Stimulated activated CD8-positive, alpha-beta memory T cell treated with anti-CD3 and anti-CD28 coated beads, Interleukin-12 subunit alpha, Interleukin-12 subunit beta, amount 100 ng/mL, for 4 hours (primary cell): ENCODE measurements at regions not wholly inside any gene's neighbourhood (a gene's known extent, or its start where the extent isn't known, plus 50 kb on each side); places are given as distances from the start of the nearest gene placed in this dataset.
"Not testable (repeated sequence)": the region's sequence is repeated elsewhere in the genome, so short reads cannot be mapped to it uniquely, and the experiment has no call there.

ENCODE experiments used
- DNase-seq: peaks from one replicate; pipeline ENCODE4 v3.0.0-alpha.2; 2020; ENCODE audit warnings: low read depth

- DNase-seq, result no peak
Observed at GRCh38 chr1:182331387-182331786, 60.2 kb downstream of the GLUL start.

GRCh38 chr1:182330303-182330702, 61.3 kb downstream of the GLUL start:
- no peak for DNase-seq

GRCh38 chr1:182329471-182329870, 62.1 kb downstream of the GLUL start:
- no peak for DNase-seq

GRCh38 chr1:182328591-182328990, 63.0 kb downstream of the GLUL start:
- no peak for DNase-seq

GRCh38 chr1:182325339-182325738, 66.3 kb downstream of the GLUL start:
- DNase-seq, result no peak

- not testable (repeated sequence) for DNase-seq
Observed at GRCh38 chr1:182321532-182321931, 70.1 kb downstream of the GLUL start.

GRCh38 chr1:182317611-182318161, 73.9 kb downstream of the GLUL start:
- DNase-seq, result no peak

- not testable (repeated sequence) for DNase-seq
Observed at GRCh38 chr1:182316454-182316853, 75.1 kb downstream of the GLUL start.

GRCh38 chr1:182315167-182315556, 76.4 kb downstream of the GLUL start:
- no peak for DNase-seq

GRCh38 chr1:182309631-182310351, 81.8 kb downstream of the GLUL start:
- DNase-seq, result no peak

- DNase-seq, result no peak
Observed at GRCh38 chr1:182308826-182309225, 82.8 kb downstream of the GLUL start.

- DNase-seq, result not testable (repeated sequence)
Observed at GRCh38 chr1:182307486-182307885, 84.1 kb downstream of the GLUL start.

GRCh38 chr1:182305861-182306260, 85.7 kb downstream of the GLUL start:
- no peak for DNase-seq

- no peak for DNase-seq
Observed at GRCh38 chr1:182304627-182305026, 87.0 kb downstream of the GLUL start.

- no peak for DNase-seq
Observed at GRCh38 chr1:182304218-182304617, 87.4 kb downstream of the GLUL start.

GRCh38 chr1:182303778-182304177, 87.8 kb downstream of the GLUL start:
- no peak for DNase-seq

- DNase-seq, result no peak
Observed at GRCh38 chr1:182301467-182302198, 90.0 kb downstream of the GLUL start.

GRCh38 chr1:182301026-182301436, 90.6 kb downstream of the GLUL start:
- no peak for DNase-seq

GRCh38 chr1:182299728-182300616, 91.6 kb downstream of the GLUL start:
- DNase-seq, result no peak

GRCh38 chr1:182299054-182299727, 92.4 kb downstream of the GLUL start:
- DNase-seq, result not testable (repeated sequence)

GRCh38 chr1:182297335-182297734, 94.3 kb downstream of the GLUL start:
- no peak for DNase-seq

- no peak for DNase-seq
Observed at GRCh38 chr1:182295697-182296096, 95.9 kb downstream of the GLUL start.
